HepG2 (cell line): ENCODE measurements at regions not wholly inside any gene's neighbourhood (a gene's known extent, or its start where the extent isn't known, plus 50 kb on each side); places are given as distances from the start of the nearest gene placed in this dataset.

Experiments used
- ATAC-seq: fragments of 200-7000 bp; cut with Tn5 transposase; 3 replicates; pipeline ENCODE4 v1.9.1; 2020; ENCODE audit warnings: mild to moderate bottlenecking, moderate library complexity
- BruUV-seq: library from RNA; stranded (reverse); fragments of 400-500 nt; replicated peaks from 2 replicates; lab custom pipeline; 2021; lab: Mats Ljungman, UMichigan
- CTCF ChIA-PET: fragments of 300-600 bp; formaldehyde crosslinking; extraction: SDS; loops from one replicate; lab custom pipeline; 2021; ENCODE audit warnings: low total read pairs, inconsistent platforms, low intra/inter-chr PET ratio; lab: Yijun Ruan, JAX
- POLR2A ChIA-PET: fragments of 350-600 bp; sonication (Branson Sonifier 250); formaldehyde crosslinking; loops from one replicate; lab custom pipeline; 2020; ENCODE audit warnings: antibody characterized with exemption, inconsistent platforms; lab: Yijun Ruan, JAX
- DNase-seq: peaks from one replicate; pipeline ENCODE4 v3.0.0-alpha.2; 2015; ENCODE audit warnings: low spot score
- FAIRE-seq: peaks from 3 replicates; lab custom pipeline; 2011; peaks lifted over from hg19 to GRCh38; lab: Jason Lieb, UNC
- H2AFZ ChIP-seq: one replicate; pipeline ENCODE4 v1.6.1; 2011; ENCODE audit warnings: low read length, inconsistent platforms
- H3K27ac ChIP-seq: fragments of 300-600 bp; 3 replicates; pipeline ENCODE4 v1.8.0; 2011; ENCODE audit warnings: mixed run types, mild to moderate bottlenecking, mixed read lengths, low read length, inconsistent platforms; ENCODE audit not compliant: insufficient read depth; ENCODE audit errors: extremely low read length
- H3K27me3 ChIP-seq, 2 experiments: fragments of 200-600 bp in 1 of 2; 2 replicates in 1 of 2; 3 replicates in 1 of 2; pipeline versions ENCODE4 v1.6.0 to v1.8.0; 2011; ENCODE audit warnings: low read length in 2 of 2, mild to moderate bottlenecking in 2 of 2, moderate library complexity in 2 of 2, inconsistent platforms in 1 of 2; ENCODE audit not compliant: insufficient read depth in 2 of 2, control insufficient read depth in 1 of 2
- H3K36me3 ChIP-seq, 2 experiments: fragments of 200-600 bp in 1 of 2; replicated peaks in 1 of 2; 2 replicates in 1 of 2; 3 replicates in 1 of 2; pipeline versions ENCODE4 v1.5.1 to v1.8.0; 2011; ENCODE audit warnings: low read length in 2 of 2, inconsistent platforms in 1 of 2; ENCODE audit not compliant: insufficient read depth in 2 of 2, control insufficient read depth in 1 of 2
- H3K4me1 ChIP-seq: 2 replicates; pipeline ENCODE4 v1.5.1; 2012; ENCODE audit warnings: low read length, inconsistent platforms; ENCODE audit not compliant: insufficient read depth
- H3K4me2 ChIP-seq: 2 replicates; pipeline ENCODE4 v1.6.0; 2011; ENCODE audit warnings: low read depth, low read length, inconsistent platforms
- H3K4me3 ChIP-seq, 3 experiments: fragments of 200-600 bp in 1 of 3; sonication (generic), shearing (Covaris generic) in 1 of 3; replicated peaks in 1 of 3; 2 replicates each; pipeline ENCODE4 v1.5.1; 2011 to 2016; ENCODE audit warnings: low read length in 3 of 3, inconsistent platforms in 2 of 3, low read depth in 2 of 3, mild to moderate bottlenecking in 2 of 3, control low read depth in 1 of 3, mixed read lengths in 1 of 3; ENCODE audit not compliant: insufficient read depth in 1 of 3
- H3K79me2 ChIP-seq: one replicate; pipeline ENCODE4 v1.6.1; 2011; ENCODE audit warnings: low read length, inconsistent platforms; ENCODE audit not compliant: insufficient read depth
- H3K9ac ChIP-seq: 2 replicates; pipeline ENCODE4 v1.6.0; 2011; ENCODE audit warnings: mild to moderate bottlenecking, low read depth, low read length, inconsistent platforms; ENCODE audit not compliant: insufficient read depth
- H3K9me3 ChIP-seq: 2 replicates; pipeline ENCODE4 v1.5.1; 2012; ENCODE audit warnings: mild to moderate bottlenecking, low read length
- H4K20me1 ChIP-seq: 2 replicates; pipeline ENCODE4 v1.6.0; 2011; ENCODE audit warnings: inconsistent platforms, mild to moderate bottlenecking, low read length, moderate library complexity; ENCODE audit not compliant: insufficient read depth
- ARHGAP35 ChIP-seq: sonication (generic); formaldehyde crosslinking; IDR thresholded peaks from 2 replicates; pipeline ENCODE4 v1.9.0; 2022; ENCODE audit warnings: mild to moderate bottlenecking, inconsistent platforms, moderate library complexity, missing genetic modification reagents, borderline replicate concordance
- SMYD3 ChIP-seq: sonication (generic); formaldehyde crosslinking; IDR thresholded peaks from 2 replicates; pipeline ENCODE4 v1.8.1; 2023; ENCODE audit warnings: mild to moderate bottlenecking, missing genetic modification reagents
- TP53 ChIP-seq: sonication (generic); formaldehyde crosslinking; conservative IDR thresholded peaks from 2 replicates; pipeline ENCODE4 v1.4.0; 2020; ENCODE audit warnings: missing genetic modification reagents
- XRCC5 ChIP-seq: fragments of 200-400 bp; formaldehyde crosslinking; optimal IDR thresholded peaks from 2 replicates; pipeline ENCODE3; 2017; ENCODE audit warnings: mild to moderate bottlenecking, low read length
- ZNF343 ChIP-seq: sonication (generic); formaldehyde crosslinking; IDR thresholded peaks from 2 replicates; pipeline ENCODE4 v1.4.0; 2020; ENCODE audit warnings: mild to moderate bottlenecking, missing genetic modification reagents
- ZNF776 ChIP-seq: sonication (generic); formaldehyde crosslinking; IDR thresholded peaks from 2 replicates; pipeline ENCODE4 v1.4.0; 2020; ENCODE audit warnings: mild to moderate bottlenecking, missing genetic modification reagents
- ZNF792 ChIP-seq: IDR thresholded peaks from 2 replicates; pipeline ENCODE4 v1.6.1; 2016
- ZNF841 ChIP-seq: sonication (generic); formaldehyde crosslinking; IDR thresholded peaks from 2 replicates; pipeline ENCODE4 v1.8.1; 2023; ENCODE audit warnings: missing genetic modification reagents, borderline replicate concordance
- ZZZ3 ChIP-seq: sonication (generic); formaldehyde crosslinking; IDR thresholded peaks from 2 replicates; pipeline ENCODE4 v1.4.0; 2020; ENCODE audit warnings: missing genetic modification reagents, mild to moderate bottlenecking, borderline replicate concordance
- WGBS: methylation state at CpG from one replicate; pipeline ENCODE4 v1.1.6; 2017; ENCODE audit warnings: low lambda C conversion rate; 5-methylcytosine and 5-hydroxymethylcytosine counted together
- in situ Hi-C: cut with HindIII; loops from 2 replicates; pipeline ENCODE4 v1.10.0; 2017; ENCODE audit warnings: low pct_unique_long_range_greater_than_20kb; ENCODE audit not compliant: extremely low pct_ligation_motif_present
- intact Hi-C: fragments of 100-400 bp; cut with micrococcal nuclease; formaldehyde crosslinking; loops from one replicate; pipeline ENCODE4 v1.10.0; 2022; ENCODE audit not compliant: unreplicated experiment
- TF ChIP-seq, protein P1 (sequence below): sonication (generic); formaldehyde crosslinking; IDR thresholded peaks from 2 replicates; pipeline ENCODE4 v1.8.1; 2023; ENCODE audit warnings: mild to moderate bottlenecking, missing genetic modification reagents
- TF ChIP-seq, protein P2 (sequence below): sonication (generic); formaldehyde crosslinking; IDR thresholded peaks from 2 replicates; pipeline ENCODE4 v1.5.1; 2020; ENCODE audit warnings: mild to moderate bottlenecking, moderate library complexity, missing genetic modification reagents
- TF ChIP-seq, protein P3 (sequence below): IDR thresholded peaks from 2 replicates; pipeline ENCODE4 v1.6.1; 2012; ENCODE audit warnings: low read depth, low read length, improper control_type of control experiment
- TF ChIP-seq, protein P4 (sequence below): sonication (generic); formaldehyde crosslinking; IDR thresholded peaks from 2 replicates; pipeline ENCODE4 v1.9.0; 2021; ENCODE audit warnings: missing genetic modification reagents, borderline replicate concordance

DNA sequence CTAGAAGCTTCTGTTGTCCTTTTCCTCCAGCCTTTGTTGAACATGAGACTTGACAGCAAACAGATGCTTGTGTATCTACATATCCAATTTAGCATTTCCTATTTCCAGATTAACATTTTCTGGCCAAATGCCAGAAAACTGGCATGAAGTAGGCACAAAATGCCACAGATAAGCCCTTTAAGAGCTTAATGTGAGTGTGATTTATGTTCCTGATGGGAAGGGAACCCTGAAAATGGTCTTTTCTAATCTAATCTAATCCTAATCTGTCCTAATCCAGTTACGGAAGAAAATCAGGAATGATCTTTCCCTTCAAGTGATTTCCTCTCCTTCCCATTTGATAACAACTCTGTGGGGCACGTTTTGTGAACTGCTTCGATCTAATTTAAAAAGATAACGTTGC, 133.0 kb upstream of the C1QTNF7 start:
- ChIA-PET POLR2A (no interaction called here), CTCF (no interaction called here)
- Histone ChIP-seq H3K9me3 (no peaks in the 10 kb centered on the region), H4K20me1 (no peaks in the 10 kb centered on the region), H3K4me2 (no peak overlapping the region), H2AFZ (no peak overlapping the region), H3K4me3 (no peak overlapping the region), H3K9ac (no peak overlapping the region), H3K4me1 (no peaks in the 10 kb centered on the region), H3K36me3 (no peaks in the 10 kb centered on the region), H3K27me3 (no peaks in the 10 kb centered on the region), H3K27ac (no peak overlapping the region), H3K79me2 (no peaks in the 10 kb centered on the region)
- FAIRE-seq: no peak
- intact Hi-C loops (no loop called here), in situ Hi-C loops (no loop called here)
- DNase-seq: no peak
- BruUV-seq: no TSS peak
- TF ChIP-seq SMYD3: no peak
- no peak for TF ChIP-seq ZNF776 (CRISPR knock-in tag)
- no peak for TF ChIP-seq ZNF792 (CRISPR knock-in tag)
- TF ChIP-seq, protein P1, sequence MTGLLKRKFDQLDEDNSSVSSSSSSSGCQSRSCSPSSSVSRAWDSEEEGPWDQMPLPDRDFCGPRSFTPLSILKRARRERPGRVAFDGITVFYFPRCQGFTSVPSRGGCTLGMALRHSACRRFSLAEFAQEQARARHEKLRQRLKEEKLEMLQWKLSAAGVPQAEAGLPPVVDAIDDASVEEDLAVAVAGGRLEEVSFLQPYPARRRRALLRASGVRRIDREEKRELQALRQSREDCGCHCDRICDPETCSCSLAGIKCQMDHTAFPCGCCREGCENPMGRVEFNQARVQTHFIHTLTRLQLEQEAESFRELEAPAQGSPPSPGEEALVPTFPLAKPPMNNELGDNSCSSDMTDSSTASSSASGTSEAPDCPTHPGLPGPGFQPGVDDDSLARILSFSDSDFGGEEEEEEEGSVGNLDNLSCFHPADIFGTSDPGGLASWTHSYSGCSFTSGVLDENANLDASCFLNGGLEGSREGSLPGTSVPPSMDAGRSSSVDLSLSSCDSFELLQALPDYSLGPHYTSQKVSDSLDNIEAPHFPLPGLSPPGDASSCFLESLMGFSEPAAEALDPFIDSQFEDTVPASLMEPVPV (CRISPR knock-in tag): no peak
- no peak for TF ChIP-seq ZNF343
- TF ChIP-seq, protein P2, sequence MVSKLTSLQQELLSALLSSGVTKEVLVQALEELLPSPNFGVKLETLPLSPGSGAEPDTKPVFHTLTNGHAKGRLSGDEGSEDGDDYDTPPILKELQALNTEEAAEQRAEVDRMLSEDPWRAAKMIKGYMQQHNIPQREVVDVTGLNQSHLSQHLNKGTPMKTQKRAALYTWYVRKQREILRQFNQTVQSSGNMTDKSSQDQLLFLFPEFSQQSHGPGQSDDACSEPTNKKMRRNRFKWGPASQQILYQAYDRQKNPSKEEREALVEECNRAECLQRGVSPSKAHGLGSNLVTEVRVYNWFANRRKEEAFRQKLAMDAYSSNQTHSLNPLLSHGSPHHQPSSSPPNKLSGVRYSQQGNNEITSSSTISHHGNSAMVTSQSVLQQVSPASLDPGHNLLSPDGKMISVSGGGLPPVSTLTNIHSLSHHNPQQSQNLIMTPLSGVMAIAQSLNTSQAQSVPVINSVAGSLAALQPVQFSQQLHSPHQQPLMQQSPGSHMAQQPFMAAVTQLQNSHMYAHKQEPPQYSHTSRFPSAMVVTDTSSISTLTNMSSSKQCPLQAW: no peak
- no peak for TF ChIP-seq ZNF841 (CRISPR knock-in tag)
- no peak for TF ChIP-seq ZZZ3 (CRISPR knock-in tag)
- TF ChIP-seq, protein P3, sequence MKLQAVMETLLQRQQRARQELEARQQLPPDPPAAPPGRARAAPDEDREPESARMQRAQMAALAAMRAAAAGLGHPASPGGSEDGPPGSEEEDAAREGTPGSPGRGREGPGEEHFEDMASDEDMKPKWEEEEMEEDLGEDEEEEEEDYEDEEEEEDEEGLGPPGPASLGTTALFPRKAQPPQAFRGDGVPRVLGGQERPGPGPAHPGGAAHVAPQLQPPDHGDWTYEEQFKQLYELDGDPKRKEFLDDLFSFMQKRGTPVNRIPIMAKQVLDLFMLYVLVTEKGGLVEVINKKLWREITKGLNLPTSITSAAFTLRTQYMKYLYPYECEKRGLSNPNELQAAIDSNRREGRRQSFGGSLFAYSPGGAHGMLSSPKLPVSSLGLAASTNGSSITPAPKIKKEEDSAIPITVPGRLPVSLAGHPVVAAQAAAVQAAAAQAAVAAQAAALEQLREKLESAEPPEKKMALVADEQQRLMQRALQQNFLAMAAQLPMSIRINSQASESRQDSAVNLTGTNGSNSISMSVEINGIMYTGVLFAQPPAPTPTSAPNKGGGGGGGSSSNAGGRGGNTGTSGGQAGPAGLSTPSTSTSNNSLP: no peak
- TF ChIP-seq ARHGAP35 (CRISPR knock-in tag): no peak
- TF ChIP-seq, protein P4, sequence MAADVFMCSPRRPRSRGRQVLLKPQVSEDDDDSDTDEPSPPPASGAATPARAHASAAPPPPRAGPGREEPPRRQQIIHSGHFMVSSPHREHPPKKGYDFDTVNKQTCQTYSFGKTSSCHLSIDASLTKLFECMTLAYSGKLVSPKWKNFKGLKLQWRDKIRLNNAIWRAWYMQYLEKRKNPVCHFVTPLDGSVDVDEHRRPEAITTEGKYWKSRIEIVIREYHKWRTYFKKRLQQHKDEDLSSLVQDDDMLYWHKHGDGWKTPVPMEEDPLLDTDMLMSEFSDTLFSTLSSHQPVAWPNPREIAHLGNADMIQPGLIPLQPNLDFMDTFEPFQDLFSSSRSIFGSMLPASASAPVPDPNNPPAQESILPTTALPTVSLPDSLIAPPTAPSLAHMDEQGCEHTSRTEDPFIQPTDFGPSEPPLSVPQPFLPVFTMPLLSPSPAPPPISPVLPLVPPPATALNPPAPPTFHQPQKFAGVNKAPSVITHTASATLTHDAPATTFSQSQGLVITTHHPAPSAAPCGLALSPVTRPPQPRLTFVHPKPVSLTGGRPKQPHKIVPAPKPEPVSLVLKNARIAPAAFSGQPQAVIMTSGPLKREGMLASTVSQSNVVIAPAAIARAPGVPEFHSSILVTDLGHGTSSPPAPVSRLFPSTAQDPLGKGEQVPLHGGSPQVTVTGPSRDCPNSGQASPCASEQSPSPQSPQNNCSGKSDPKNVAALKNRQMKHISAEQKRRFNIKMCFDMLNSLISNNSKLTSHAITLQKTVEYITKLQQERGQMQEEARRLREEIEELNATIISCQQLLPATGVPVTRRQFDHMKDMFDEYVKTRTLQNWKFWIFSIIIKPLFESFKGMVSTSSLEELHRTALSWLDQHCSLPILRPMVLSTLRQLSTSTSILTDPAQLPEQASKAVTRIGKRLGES (CRISPR knock-in tag): no peak
- no peak for TF ChIP-seq TP53
- TF ChIP-seq XRCC5: no peak
- no peak for ATAC-seq
- WGBS: 18% methylated on average over 4 of the region's 4 CpGs
